Amniotic epithelial cell (primary cell): ENCODE measurements at regions not wholly inside any gene's neighbourhood (a gene's known extent, or its start where the extent isn't known, plus 50 kb on each side); places are given as distances from the start of the nearest gene placed in this dataset.
"Not testable (repeated sequence)": the region's sequence is repeated elsewhere in the genome, so short reads cannot be mapped to it uniquely, and the experiment has no call there.

ENCODE experiments used
- DNase-seq: peaks from one replicate; pipeline ENCODE4 v3.0.0-alpha.2; 2010; ENCODE audit warnings: low read depth

- DNase-seq = no peak
Measured at GRCh38 chr5:57429513-57430120, 53.0 kb downstream of the ACTBL2 start.

- not testable (repeated sequence) for DNase-seq
Measured at GRCh38 chr5:57429021-57429420, 53.6 kb downstream of the ACTBL2 start.

GRCh38 chr5:57422993-57423392, 59.6 kb downstream of the ACTBL2 start:
- DNase-seq = no peak

GRCh38 chr5:57422341-57422740, 60.3 kb downstream of the ACTBL2 start:
- no peak for DNase-seq

- peak; percentile 51 for DNase-seq
Measured at GRCh38 chr5:57420801-57421200, 61.8 kb downstream of the ACTBL2 start.

- no peak for DNase-seq
Measured at GRCh38 chr5:57417971-57418370, 64.6 kb downstream of the ACTBL2 start.

GRCh38 chr5:57417320-57417719, 65.3 kb downstream of the ACTBL2 start:
- DNase-seq = no peak

GRCh38 chr5:57416278-57416994, 66.2 kb downstream of the ACTBL2 start:
- DNase-seq = peak; percentile 49

GRCh38 chr5:57414857-57415256, 67.8 kb downstream of the ACTBL2 start:
- no peak for DNase-seq

GRCh38 chr5:57414191-57414590, 68.4 kb downstream of the ACTBL2 start:
- DNase-seq = no peak

- no peak for DNase-seq
Measured at GRCh38 chr5:57413145-57413544, 69.5 kb downstream of the ACTBL2 start.

GRCh38 chr5:57412680-57413079, 69.9 kb downstream of the ACTBL2 start:
- DNase-seq = no peak

GRCh38 chr5:57411982-57412381, 70.6 kb downstream of the ACTBL2 start:
- DNase-seq = peak; percentile 97

- no peak for DNase-seq
Measured at GRCh38 chr5:57410374-57411320, 72.0 kb downstream of the ACTBL2 start.

GRCh38 chr5:57408714-57409113, 73.9 kb downstream of the ACTBL2 start:
- DNase-seq = peak; percentile 67

- DNase-seq = no peak
Measured at GRCh38 chr5:57408285-57408684, 74.3 kb downstream of the ACTBL2 start.

- no peak for DNase-seq
Measured at GRCh38 chr5:57407391-57407790, 75.2 kb downstream of the ACTBL2 start.

GRCh38 chr5:57406641-57407040, 76.0 kb downstream of the ACTBL2 start:
- no peak for DNase-seq

GRCh38 chr5:57405984-57406383, 76.6 kb downstream of the ACTBL2 start:
- DNase-seq = peak; percentile 63

GRCh38 chr5:57402761-57403160, 79.8 kb downstream of the ACTBL2 start:
- no peak for DNase-seq

- no peak for DNase-seq
Measured at GRCh38 chr5:57402348-57402747, 80.3 kb downstream of the ACTBL2 start.

- no peak for DNase-seq
Measured at GRCh38 chr5:57398413-57399093, 84.1 kb downstream of the ACTBL2 start.
